Fibroblast of lung (primary cell): ENCODE measurements at regions not wholly inside any gene's neighbourhood (a gene's known extent, or its start where the extent isn't known, plus 50 kb on each side); places are given as distances from the start of the nearest gene placed in this dataset.

Experiments
- CTCF ChIP-seq, 2 donors: IDR thresholded peaks in 1 of 2; conservative IDR thresholded peaks in 1 of 2; 1 replicate in 1 of 2; 2 replicates in 1 of 2; pipeline ENCODE4 v1.5.1; 2011 to 2012; ENCODE audit warnings: low read length in 2 of 2, control low read depth in 1 of 2, inconsistent platforms in 1 of 2, low read depth in 1 of 2, mild to moderate bottlenecking in 1 of 2
- EZH2 ChIP-seq: IDR thresholded peaks from 2 replicates; pipeline ENCODE4 v1.5.1; 2012; ENCODE audit warnings: low read length, control low read depth, mild to moderate bottlenecking; ENCODE audit errors: missing control alignments

GRCh38 chr15:85312486-85312885 lies 67.9 kb upstream of the AKAP13 start:
- TF ChIP-seq EZH2: no peak
- TF ChIP-seq CTCF (conservative IDR thresholded peaks at IDR 0.05 in 1 of 2, IDR thresholded peaks at IDR 0.05 in 1 of 2; ENCODE audit: low read depth in 1 of 2, low read length in 2 of 2): no peak
